ENCODE measurements at regions not wholly inside any gene's neighbourhood (a gene's known extent, or its start where the extent isn't known, plus 50 kb on each side); places are given as distances from the start of the nearest gene placed in this dataset.
A peak's percentile ranks its signal among the peaks of the same experiment; 100 is the strongest.

DNA sequence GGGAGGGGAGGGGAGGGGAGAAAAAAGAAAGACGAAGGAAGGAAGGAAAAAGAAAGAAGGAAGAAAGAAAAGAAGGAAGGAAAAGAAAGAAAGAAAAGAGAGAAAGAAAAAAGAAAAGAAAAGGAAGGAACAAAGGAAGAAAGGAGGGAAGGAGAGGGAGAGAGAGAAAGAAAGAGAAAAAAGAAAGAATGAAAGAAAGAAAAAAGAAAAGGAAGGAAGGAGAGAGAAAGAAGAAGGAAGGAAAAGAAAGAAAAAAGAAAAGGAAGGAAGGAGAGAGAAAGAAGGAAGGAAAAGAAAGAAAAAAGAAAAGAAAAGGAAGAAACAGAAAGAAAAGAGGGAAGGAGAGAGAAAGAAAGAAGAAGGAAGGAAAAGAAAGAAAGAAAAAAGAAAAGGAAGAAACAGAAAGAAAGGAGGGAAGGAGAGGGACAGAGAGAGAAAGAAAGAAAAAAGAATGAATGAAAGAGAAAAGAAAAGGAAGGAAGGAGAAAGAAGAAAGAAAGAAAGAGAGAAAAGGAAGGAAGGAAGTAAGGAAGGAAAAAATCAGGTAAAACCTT lies 225.3 kb downstream of the TPBG start:
- H3K27me3 Mint-ChIP-seq (ENCODE audit: unreplicated experiment): no peaks in the 10 kb centered on the region
- DNase-seq: no peak
- H3K9me3 Mint-ChIP-seq (ENCODE audit: unreplicated experiment): peaks cover 3% of the 10 kb centered on the region
- TF ChIP-seq, protein P1, sequence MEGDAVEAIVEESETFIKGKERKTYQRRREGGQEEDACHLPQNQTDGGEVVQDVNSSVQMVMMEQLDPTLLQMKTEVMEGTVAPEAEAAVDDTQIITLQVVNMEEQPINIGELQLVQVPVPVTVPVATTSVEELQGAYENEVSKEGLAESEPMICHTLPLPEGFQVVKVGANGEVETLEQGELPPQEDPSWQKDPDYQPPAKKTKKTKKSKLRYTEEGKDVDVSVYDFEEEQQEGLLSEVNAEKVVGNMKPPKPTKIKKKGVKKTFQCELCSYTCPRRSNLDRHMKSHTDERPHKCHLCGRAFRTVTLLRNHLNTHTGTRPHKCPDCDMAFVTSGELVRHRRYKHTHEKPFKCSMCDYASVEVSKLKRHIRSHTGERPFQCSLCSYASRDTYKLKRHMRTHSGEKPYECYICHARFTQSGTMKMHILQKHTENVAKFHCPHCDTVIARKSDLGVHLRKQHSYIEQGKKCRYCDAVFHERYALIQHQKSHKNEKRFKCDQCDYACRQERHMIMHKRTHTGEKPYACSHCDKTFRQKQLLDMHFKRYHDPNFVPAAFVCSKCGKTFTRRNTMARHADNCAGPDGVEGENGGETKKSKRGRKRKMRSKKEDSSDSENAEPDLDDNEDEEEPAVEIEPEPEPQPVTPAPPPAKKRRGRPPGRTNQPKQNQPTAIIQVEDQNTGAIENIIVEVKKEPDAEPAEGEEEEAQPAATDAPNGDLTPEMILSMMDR (IDR thresholded peaks at IDR 0.05; ENCODE audit: partially characterized antibody, unreplicated experiment): no peak
- H3K36me3 Mint-ChIP-seq (ENCODE audit: unreplicated experiment): no peaks in the 10 kb centered on the region
- H3K4me3 Mint-ChIP-seq (ENCODE audit: unreplicated experiment): no peak overlapping the region
- H3K27ac Mint-ChIP-seq (ENCODE audit: unreplicated experiment): no peak overlapping the region
- peaks cover 5% of the 10 kb centered on the region for H3K4me1 Mint-ChIP-seq (ENCODE audit: low read depth, unreplicated experiment)

DNA sequence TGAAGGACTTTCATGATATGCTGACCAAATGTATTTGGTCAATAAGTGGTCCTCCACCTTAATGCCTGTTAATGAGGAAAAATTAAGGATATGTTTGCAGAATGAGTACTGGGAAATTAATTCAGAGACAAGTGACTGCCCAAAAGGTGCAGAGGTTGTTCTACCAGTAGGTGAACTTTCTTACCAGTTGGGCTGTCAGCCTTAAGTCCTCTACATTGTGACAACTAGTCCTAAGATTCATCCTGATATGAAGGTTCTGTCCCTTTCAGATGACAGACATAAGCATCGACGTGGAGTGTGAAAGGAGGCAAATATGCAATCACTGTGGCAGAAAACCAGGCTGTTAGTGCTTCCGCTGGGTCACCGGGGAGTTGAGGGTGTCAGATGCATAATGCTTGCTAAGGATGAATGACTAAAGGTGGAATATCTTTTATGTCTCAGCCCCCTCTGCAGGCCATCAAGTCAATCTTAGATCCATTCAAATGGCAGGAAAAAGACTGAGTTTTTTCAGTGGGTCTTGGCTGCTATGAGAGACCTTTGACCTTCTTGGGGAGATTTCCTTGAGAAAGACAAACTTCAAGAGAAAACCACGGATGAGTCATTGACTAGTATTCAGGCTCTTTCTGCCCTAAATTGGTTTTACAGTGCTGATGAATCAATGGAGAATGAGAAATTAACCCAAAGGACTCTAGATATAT lies 226.0 kb downstream of the TPBG start:
- DNase-seq: peak; percentile 68
- Mint-ChIP-seq H3K36me3 (ENCODE audit: unreplicated experiment) (no peaks in the 10 kb centered on the region), H3K9me3 (ENCODE audit: unreplicated experiment) (peaks cover 3% of the 10 kb centered on the region), H3K4me3 (ENCODE audit: unreplicated experiment) (no peak overlapping the region), H3K4me1 (ENCODE audit: low read depth, unreplicated experiment) (peaks cover 5% of the 10 kb centered on the region), H3K27ac (ENCODE audit: unreplicated experiment) (no peak overlapping the region), H3K27me3 (ENCODE audit: unreplicated experiment) (no peaks in the 10 kb centered on the region)
- TF ChIP-seq, protein P1 (IDR thresholded peaks at IDR 0.05; ENCODE audit: partially characterized antibody, unreplicated experiment): no peak

DNA sequence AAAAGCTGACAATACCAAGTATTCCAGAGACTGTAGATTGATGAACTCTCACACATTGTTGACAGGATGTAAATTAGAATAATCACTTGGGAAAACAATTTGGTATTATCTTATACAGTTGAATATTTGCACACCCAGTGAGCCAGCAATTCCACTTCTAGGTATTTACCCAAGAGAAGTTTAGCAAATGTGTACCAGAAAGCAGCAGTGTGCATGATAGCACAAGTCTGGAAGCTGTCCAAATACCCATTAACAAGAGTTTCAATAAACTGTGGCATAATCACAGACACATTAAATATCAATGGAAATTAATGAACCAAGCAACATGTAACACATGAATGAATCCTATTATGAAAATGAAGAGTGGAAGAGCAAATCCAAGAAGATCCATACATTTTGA lies 233.6 kb downstream of the TPBG start:
- Mint-ChIP-seq H3K4me1 (ENCODE audit: low read depth, unreplicated experiment) (peaks cover 3% of the 10 kb centered on the region), H3K4me3 (ENCODE audit: unreplicated experiment) (no peak overlapping the region), H3K27ac (ENCODE audit: unreplicated experiment) (no peak overlapping the region), H3K36me3 (ENCODE audit: unreplicated experiment) (no peaks in the 10 kb centered on the region), H3K9me3 (ENCODE audit: unreplicated experiment) (no peaks in the 10 kb centered on the region), H3K27me3 (ENCODE audit: unreplicated experiment) (no peaks in the 10 kb centered on the region)
- TF ChIP-seq, protein P1 (IDR thresholded peaks at IDR 0.05; ENCODE audit: partially characterized antibody, unreplicated experiment): no peak
- DNase-seq: no peak

DNA sequence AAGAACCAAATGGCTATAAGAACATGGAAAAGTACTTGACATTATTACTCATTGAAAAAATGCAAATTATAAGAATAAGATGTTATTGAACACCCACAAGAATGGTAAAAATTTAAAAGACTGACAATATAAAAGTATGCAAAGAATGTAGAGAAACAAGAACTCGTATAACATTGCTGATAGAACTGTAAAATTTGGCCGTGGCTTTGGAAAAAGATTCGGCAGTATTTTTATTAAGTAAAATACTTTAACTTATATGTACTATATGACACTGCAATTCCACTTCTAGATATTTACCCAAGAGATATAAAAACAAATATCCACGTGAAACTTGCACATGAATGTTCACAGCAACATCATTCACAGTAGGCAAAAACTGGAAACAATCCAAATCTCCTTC lies 239.2 kb downstream of the TPBG start:
- Mint-ChIP-seq H3K4me1 (ENCODE audit: low read depth, unreplicated experiment) (no peaks in the 10 kb centered on the region), H3K36me3 (ENCODE audit: unreplicated experiment) (peaks cover 6% of the 10 kb centered on the region), H3K9me3 (ENCODE audit: unreplicated experiment) (peaks cover 1% of the 10 kb centered on the region), H3K4me3 (ENCODE audit: unreplicated experiment) (no peak overlapping the region), H3K27me3 (ENCODE audit: unreplicated experiment) (no peaks in the 10 kb centered on the region), H3K27ac (ENCODE audit: unreplicated experiment) (no peak overlapping the region)
- DNase-seq: no peak
- TF ChIP-seq, protein P1 (IDR thresholded peaks at IDR 0.05; ENCODE audit: partially characterized antibody, unreplicated experiment): no peak

DNA sequence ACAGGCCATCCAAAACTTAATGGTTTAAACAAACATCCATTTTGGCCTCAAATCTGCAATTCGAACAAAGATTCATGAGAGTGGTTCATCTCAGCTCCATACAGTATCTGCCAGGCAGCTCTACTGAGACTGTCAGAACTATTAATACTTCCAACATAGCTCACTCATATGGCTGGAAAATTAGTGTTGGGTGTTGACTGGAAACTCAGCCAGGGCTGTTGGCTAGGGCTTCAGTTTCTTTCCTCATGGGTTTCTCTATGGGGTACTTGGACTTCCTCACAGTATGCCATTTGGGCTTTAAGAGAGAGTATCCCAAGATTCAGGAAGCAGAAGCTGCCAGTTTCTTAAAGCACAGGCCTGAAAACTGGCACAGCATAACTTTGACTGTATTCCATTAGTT lies 240.3 kb downstream of the TPBG start:
- no peaks in the 10 kb centered on the region for H3K27me3 Mint-ChIP-seq (ENCODE audit: unreplicated experiment)

More for the DNA sequence above, 240.3 kb downstream of the TPBG start:
- Mint-ChIP-seq H3K36me3 (ENCODE audit: unreplicated experiment) (peaks cover 6% of the 10 kb centered on the region), H3K9me3 (ENCODE audit: unreplicated experiment) (peaks cover 2% of the 10 kb centered on the region), H3K27ac (ENCODE audit: unreplicated experiment) (no peak overlapping the region), H3K4me1 (ENCODE audit: low read depth, unreplicated experiment) (no peaks in the 10 kb centered on the region), H3K4me3 (ENCODE audit: unreplicated experiment) (no peak overlapping the region)
- TF ChIP-seq, protein P1 (IDR thresholded peaks at IDR 0.05; ENCODE audit: partially characterized antibody, unreplicated experiment): no peak
- no peak for DNase-seq
